A549 (cell line): ENCODE measurements at regions not wholly inside any gene's neighbourhood (a gene's known extent, or its start where the extent isn't known, plus 50 kb on each side); places are given as distances from the start of the nearest gene placed in this dataset.

Source experiments
- POLR2A ChIP-seq: IDR thresholded peaks from 2 replicates; pipeline ENCODE4 v1.6.1; 2012; ENCODE audit warnings: mild to moderate bottlenecking, low read length
- ZNF302 ChIP-seq: fragments of 250-450 bp; sonication (Bioruptor Pico); IDR thresholded peaks from 2 replicates; pipeline ENCODE4 v1.9.0; 2021; ENCODE audit warnings: inconsistent platforms, mild to moderate bottlenecking, moderate library complexity
- TF ChIP-seq, protein P1 (sequence below): fragments of >200 bp; sonication (Bioruptor Twin); formaldehyde crosslinking; IDR thresholded peaks from 3 replicates; pipeline ENCODE4 v1.5.1; 2016

DNA sequence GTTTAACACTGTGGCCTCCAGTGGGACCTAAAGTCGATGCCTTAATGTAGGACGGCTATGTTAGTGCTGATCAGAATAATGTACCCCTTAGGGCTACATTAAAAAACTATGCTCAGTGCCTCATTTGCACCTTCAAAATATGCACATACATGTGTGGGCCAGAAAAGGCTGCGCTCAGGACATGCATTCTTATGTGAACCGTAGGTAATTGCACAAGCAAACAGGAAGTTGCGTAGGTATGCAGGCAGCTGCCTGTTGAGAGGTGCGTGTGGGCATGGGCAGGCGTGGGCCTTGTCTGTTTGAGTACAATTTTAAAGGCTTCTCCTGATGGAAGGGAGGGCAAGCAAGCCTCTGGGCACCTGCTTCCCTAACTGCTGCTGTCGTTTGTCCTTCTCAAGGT, 116.2 kb upstream of the JAG1 start:
- TF ChIP-seq ZNF302 (CRISPR knock-in tag): no peak
- TF ChIP-seq, protein P1, sequence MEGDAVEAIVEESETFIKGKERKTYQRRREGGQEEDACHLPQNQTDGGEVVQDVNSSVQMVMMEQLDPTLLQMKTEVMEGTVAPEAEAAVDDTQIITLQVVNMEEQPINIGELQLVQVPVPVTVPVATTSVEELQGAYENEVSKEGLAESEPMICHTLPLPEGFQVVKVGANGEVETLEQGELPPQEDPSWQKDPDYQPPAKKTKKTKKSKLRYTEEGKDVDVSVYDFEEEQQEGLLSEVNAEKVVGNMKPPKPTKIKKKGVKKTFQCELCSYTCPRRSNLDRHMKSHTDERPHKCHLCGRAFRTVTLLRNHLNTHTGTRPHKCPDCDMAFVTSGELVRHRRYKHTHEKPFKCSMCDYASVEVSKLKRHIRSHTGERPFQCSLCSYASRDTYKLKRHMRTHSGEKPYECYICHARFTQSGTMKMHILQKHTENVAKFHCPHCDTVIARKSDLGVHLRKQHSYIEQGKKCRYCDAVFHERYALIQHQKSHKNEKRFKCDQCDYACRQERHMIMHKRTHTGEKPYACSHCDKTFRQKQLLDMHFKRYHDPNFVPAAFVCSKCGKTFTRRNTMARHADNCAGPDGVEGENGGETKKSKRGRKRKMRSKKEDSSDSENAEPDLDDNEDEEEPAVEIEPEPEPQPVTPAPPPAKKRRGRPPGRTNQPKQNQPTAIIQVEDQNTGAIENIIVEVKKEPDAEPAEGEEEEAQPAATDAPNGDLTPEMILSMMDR: no peak
- TF ChIP-seq POLR2A: no peak
